ENCODE measurements at regions not wholly inside any gene's neighbourhood (a gene's known extent, or its start where the extent isn't known, plus 50 kb on each side); places are given as distances from the start of the nearest gene placed in this dataset.

DNA sequence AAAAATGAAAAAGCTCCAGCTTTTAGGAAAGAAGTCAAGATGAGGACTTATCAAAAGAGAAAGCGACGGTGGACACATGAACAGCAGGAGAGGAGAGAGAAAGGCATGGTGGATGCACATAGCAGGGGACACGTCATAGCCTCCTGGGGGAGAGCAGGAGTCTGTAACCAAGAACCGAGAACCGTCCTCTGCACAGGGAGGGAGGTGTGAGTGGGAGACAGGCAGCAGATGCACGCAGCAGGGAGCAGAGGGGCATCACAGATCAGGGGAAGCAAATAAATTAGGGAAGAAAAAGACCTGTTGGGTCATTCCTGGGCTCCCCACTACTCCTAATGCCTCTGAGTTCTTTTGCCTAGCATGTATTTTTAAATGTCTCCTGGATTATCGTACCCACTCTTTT lies 138.1 kb upstream of the RMST start:
- no peak for DNase-seq (ENCODE audit: low read depth)
- no peak overlapping the region for H3K4me3 ChIP-seq (ENCODE audit: low read length)
- TF ChIP-seq, protein P1, sequence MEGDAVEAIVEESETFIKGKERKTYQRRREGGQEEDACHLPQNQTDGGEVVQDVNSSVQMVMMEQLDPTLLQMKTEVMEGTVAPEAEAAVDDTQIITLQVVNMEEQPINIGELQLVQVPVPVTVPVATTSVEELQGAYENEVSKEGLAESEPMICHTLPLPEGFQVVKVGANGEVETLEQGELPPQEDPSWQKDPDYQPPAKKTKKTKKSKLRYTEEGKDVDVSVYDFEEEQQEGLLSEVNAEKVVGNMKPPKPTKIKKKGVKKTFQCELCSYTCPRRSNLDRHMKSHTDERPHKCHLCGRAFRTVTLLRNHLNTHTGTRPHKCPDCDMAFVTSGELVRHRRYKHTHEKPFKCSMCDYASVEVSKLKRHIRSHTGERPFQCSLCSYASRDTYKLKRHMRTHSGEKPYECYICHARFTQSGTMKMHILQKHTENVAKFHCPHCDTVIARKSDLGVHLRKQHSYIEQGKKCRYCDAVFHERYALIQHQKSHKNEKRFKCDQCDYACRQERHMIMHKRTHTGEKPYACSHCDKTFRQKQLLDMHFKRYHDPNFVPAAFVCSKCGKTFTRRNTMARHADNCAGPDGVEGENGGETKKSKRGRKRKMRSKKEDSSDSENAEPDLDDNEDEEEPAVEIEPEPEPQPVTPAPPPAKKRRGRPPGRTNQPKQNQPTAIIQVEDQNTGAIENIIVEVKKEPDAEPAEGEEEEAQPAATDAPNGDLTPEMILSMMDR (conservative IDR thresholded peaks at IDR 0.05; ENCODE audit: low read depth, low read length) = no peak

DNA sequence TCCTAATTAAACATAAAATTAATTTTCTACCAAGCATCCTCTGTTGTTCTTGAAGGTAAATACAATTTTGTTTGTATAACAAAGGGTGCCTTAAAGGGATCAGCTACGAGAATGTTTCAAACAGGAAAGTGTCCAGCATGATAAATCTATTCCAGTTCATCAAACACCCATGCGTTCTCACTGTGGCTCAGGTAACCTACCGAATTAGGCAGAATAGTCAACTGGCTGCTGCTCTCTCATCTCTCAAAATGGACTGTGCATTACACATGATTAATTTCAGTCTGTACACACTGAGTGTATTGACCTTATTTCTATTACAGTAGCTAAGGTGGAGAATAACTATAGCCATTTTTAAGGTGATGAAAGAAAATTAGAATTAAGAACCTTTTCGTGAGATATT lies 127.5 kb upstream of the RMST start:
- H3K4me3 ChIP-seq (ENCODE audit: low read length) = no peak overlapping the region
- no peak for DNase-seq (ENCODE audit: low read depth)
- TF ChIP-seq, protein P1 (conservative IDR thresholded peaks at IDR 0.05; ENCODE audit: low read depth, low read length) = no peak

DNA sequence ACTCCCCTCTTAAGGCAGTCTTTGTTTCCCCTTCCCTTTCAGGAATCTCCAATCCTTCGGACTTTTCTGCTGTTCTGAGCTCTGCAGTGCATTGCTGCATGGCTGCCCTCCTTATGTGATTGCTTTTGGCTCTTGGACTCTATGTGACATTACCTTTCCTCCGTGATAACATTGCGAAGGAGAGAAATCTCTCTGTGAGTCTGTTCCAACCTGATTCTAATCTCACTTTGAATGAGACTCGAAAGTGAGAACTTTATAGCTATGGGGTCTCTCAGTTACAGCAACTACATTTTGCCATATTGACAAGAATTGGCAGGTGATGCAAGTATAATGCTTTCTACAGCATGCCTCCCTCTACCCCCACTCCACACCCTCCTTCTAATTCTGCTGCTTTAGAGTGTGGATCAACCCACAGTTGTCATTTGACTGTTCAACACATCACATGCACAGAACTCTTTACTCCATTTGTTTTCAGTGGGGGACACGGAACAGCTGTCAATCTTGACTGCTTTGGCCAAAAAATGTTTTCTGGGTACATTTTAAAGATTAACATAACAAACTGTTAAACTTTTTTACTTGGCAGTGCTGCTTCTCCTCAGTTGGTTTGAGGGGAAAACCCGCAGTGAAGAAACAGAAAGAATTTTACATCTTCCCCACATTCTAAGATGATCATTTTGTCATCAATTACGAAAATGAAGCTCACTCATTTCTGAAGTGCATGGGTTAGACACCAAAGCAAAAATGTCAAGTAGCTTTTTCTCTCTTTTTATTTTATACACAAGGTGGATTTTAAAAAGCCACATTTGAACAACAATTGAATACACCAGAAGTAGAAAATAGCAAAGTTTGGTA lies 125.5 kb upstream of the RMST start:
- no peak overlapping the region for H3K4me3 ChIP-seq (ENCODE audit: low read length)
- no peak for DNase-seq (ENCODE audit: low read depth)
- TF ChIP-seq, protein P1 (conservative IDR thresholded peaks at IDR 0.05; ENCODE audit: low read depth, low read length) = no peak

DNA sequence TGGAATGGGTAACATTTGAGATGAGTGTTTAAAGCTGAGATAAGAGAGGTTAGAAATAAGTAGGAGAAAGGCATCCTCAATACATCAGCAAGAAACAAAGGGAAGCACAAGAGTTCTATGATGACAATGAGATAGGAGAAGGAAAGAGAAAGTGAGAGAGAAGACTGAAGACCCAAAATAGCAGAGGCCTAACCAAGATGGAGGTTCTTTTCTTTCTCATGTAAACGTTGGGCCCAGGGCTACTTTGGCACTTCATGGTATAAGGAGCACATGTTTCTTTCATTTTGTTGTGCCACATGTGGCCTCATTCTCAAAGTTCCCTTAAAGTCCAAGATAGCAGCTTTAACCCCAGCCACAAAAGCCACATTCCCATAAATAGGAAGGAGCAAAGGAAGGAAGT lies 120.5 kb upstream of the RMST start:
- TF ChIP-seq, protein P1 (conservative IDR thresholded peaks at IDR 0.05; ENCODE audit: low read depth, low read length) = no peak
- DNase-seq (ENCODE audit: low read depth) = no peak
- no peak overlapping the region for H3K4me3 ChIP-seq (ENCODE audit: low read length)

DNA sequence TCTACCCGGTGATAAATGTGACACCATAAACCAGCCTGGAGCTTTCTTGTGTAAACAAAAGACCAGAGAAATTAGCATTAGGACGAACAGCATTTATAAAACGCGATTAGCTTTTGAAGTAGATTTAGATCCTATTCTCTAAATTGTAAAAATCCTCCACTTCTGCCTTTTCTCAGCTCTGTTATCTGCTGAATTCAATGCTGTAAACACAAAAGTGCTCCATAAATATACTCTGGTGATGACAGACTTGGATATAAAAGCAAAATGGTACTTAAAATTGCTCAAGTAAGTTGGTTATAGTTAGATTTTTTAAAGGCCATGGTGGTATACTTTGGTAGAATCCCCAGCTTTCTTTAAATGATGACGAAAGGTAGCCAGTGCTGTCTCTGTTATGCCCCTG lies 114.6 kb upstream of the RMST start:
- TF ChIP-seq, protein P1 (conservative IDR thresholded peaks at IDR 0.05; ENCODE audit: low read depth, low read length) = no peak
- H3K4me3 ChIP-seq (ENCODE audit: low read length) = no peak overlapping the region
- DNase-seq (ENCODE audit: low read depth) = no peak

DNA sequence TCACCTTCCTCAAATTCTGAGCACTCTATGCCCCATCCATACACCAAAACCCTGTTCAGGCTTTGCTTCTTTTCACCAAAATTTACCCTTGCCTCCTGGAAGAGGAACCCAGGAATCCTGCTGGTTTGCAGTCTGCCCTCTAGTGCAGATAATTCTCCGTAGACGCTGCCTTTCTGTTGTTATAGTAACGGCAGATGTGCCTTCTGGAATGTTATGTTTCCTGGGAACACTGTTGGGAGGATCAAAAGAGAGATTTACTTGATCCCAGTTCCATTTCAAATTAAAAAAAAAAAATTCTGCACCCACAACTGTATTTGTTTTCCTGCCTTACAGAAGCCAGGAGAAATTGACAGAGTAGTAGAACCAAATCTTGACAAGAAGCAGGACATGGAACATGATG lies 104.2 kb upstream of the RMST start:
- DNase-seq (ENCODE audit: low read depth) = no peak
- TF ChIP-seq, protein P1 (conservative IDR thresholded peaks at IDR 0.05; ENCODE audit: low read depth, low read length) = no peak
- H3K4me3 ChIP-seq (ENCODE audit: low read length) = no peak overlapping the region

DNA sequence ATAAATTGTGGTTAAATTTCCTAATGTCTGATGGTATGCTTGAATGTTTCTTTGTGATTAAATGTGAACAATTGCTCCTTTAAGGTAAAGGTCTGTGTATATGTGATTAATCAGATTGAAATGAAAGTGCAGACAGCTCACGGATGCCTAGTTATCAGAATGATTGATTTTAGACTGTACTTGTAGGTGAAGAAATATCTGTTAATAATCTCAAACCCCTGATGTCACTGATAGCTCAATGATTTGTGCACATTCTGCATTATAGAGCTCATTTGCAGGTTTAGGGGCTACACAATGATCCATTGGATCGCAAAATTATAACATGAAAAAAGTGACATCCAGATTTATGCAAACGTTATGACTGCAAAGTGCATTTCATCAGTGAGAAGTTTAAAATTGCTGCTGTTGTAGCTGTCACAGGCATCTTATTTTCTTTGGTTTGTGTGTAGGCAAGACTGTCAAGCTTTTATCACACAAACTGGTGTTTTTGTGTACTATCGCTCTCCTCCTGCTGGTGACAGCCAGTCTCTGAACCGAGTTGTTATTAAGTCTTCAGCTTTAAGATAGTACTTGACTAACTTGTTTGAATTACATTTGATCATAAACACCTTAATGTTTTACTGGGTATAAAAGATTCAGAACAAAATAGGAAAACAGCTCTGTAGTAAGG lies 103.4 kb upstream of the RMST start:
- DNase-seq (ENCODE audit: low read depth) = no peak
- no peak overlapping the region for H3K4me3 ChIP-seq (ENCODE audit: low read length)
- TF ChIP-seq, protein P1 (conservative IDR thresholded peaks at IDR 0.05; ENCODE audit: low read depth, low read length) = no peak

Measured in retinal pigment epithelial cell (primary cell).